Heart left ventricle (tissue), 16 donors: ENCODE measurements at regions not wholly inside any gene's neighbourhood (a gene's known extent, or its start where the extent isn't known, plus 50 kb on each side); places are given as distances from the start of the nearest gene placed in this dataset.

Source experiments
- ATAC-seq, 4 donors: fragments of 200-7000 bp; cut with Tn5 transposase; one replicate each; pipeline ENCODE4 v1.9.1; 2020 to 2022; ENCODE audit warnings: moderate library complexity in 4 of 4, mild to moderate bottlenecking in 3 of 4, moderate number of reproducible peaks in 1 of 4
- DNase-seq, 5 donors: peaks; one replicate each; pipeline ENCODE4 v3.0.0-alpha.2; 2020
- H3K27ac ChIP-seq, 12 donors: fragments of 200-600 bp; sonication (generic) in 4 of 12; one replicate each; pipeline versions ENCODE4 v1.5.0 to v1.8.0; 2016 to 2022; ENCODE audit warnings: mild to moderate bottlenecking in 2 of 12
- H3K27me3 ChIP-seq, 9 donors: fragments of 200-600 bp; sonication (generic) in 2 of 9; one replicate each; pipeline versions ENCODE4 v1.5.1 to v1.8.0; 2016 to 2022; ENCODE audit warnings: mild to moderate bottlenecking in 3 of 9
- H3K36me3 ChIP-seq, 9 donors: fragments of 200-600 bp; sonication (generic) in 2 of 9; one replicate each; pipeline versions ENCODE4 v1.5.0 to v1.8.0; 2018 to 2022; ENCODE audit warnings: mild to moderate bottlenecking in 2 of 9
- H3K4me1 ChIP-seq, 12 donors: fragments of 200-600 bp; sonication (generic) in 4 of 12; one replicate each; pipeline versions ENCODE4 v1.5.0 to v1.8.0; 2016 to 2022; ENCODE audit warnings: mild to moderate bottlenecking in 3 of 12
- H3K4me3 ChIP-seq, 12 donors: fragments of 200-600 bp; sonication (generic) in 4 of 12; one replicate each; pipeline versions ENCODE4 v1.5.0 to v1.8.0; 2017 to 2022; ENCODE audit warnings: mild to moderate bottlenecking in 9 of 12, moderate library complexity in 4 of 12
- H3K9me3 ChIP-seq, 12 donors: fragments of 200-600 bp; sonication (generic) in 4 of 12; one replicate each; pipeline versions ENCODE4 v1.5.0 to v1.8.0; 2016 to 2022; ENCODE audit warnings: mild to moderate bottlenecking in 1 of 12
- CTCF ChIP-seq, 12 donors: fragments of 200-600 bp; sonication (generic) in 4 of 12; IDR thresholded peaks; one replicate each; pipeline versions ENCODE4 v1.5.0 to v1.8.0; 2018 to 2022; ENCODE audit warnings: antibody characterized with exemption in 12 of 12, mild to moderate bottlenecking in 5 of 12
- POLR2A ChIP-seq, 2 donors: fragments of 450-650 bp; IDR thresholded peaks; one replicate each; pipeline ENCODE4 v1.6.1; 2017; ENCODE audit warnings: antibody characterized with exemption in 2 of 2, mild to moderate bottlenecking in 2 of 2, moderate library complexity in 2 of 2
- WGBS, 4 donors: extraction: QIAGEN DNeasy Blood & Tissue Kit in 2 of 4; methylation state at CpG; one replicate each; pipeline versions ENCODE4 v1.1.5 to v1.1.7; 2013 to 2018; 5-methylcytosine and 5-hydroxymethylcytosine counted together
- intact Hi-C, 10 donors: fragments of 100-400 bp; cut with DNase I; formaldehyde crosslinking; loops; one replicate each; pipeline versions ENCODE4 v1.11.1 to v1.14.2; 2022
- donor health status: ischemic (EF 13 %, LVEDD 7.1; RV severe dilation, severe dysfunction).
- donor health status: healthy with polysubstance abuse.
- donor health status: DM: no; HTN: yes; CAD: no.
- donor health status: DM: no; HTN: no; CAD: no.
- donor health status: ischemic (EF 25% LVEDD 6.9; RV normal size, moderate dysfunction).
- donor health status: ischemic (EF 25% LVEDD 5.7; RV mildly dilated, moderate dysfunction).
- donor health status: healthy.
- donor health status: DM: yes; HTN: yes; CAD: no.
- donor health status: ischemic (EF 35%, LVEDD 5.7; RV mildly dilated, moderate dysfunction).
- donor health status: nonischemic (EF 11% LVEDD 7.7; RV severe dilation, severe dysfunction).
- donor health status: DM: yes; HTN: yes; CAD: no.
- donor health status: PGD.
- donor health status: ischemic (EF 29% LVEDD 5.4; RV normal size, mild dysfunction).
- donor health status: nonischemic (EF 23%, LVEDD 6.1; RV moderate dilation, normal function).

- DNase-seq, result no peak
- 85 to 93% (median 89%) methylated on average over 2 of the region's 2 CpGs for WGBS, 4 donors
- no peaks in the 10 kb centered on the region for H3K36me3 ChIP-seq
- H3K9me3 ChIP-seq, result no peaks in the 10 kb centered on the region
- no peak overlapping the region for H3K27ac ChIP-seq
- intact Hi-C loops, result no loop called here
- H3K4me3 ChIP-seq, result no peak overlapping the region
- H3K27me3 ChIP-seq, result no peaks in the 10 kb centered on the region
- TF ChIP-seq CTCF (IDR thresholded peaks at IDR 0.05) (no peak), POLR2A (IDR thresholded peaks at IDR 0.05) (no peak)
- ATAC-seq, result no peak
- H3K4me1 ChIP-seq, result no peaks in the 10 kb centered on the region
Measured at GRCh38 chr15:37203050-37203449, 102.7 kb upstream of the MEIS2 start.

- Histone ChIP-seq H3K36me3 (no peaks in the 10 kb centered on the region), H3K9me3 (no peaks in the 10 kb centered on the region), H3K27ac (no peak overlapping the region), H3K27me3 (no peaks in the 10 kb centered on the region), H3K4me3 (no peak overlapping the region), H3K4me1 (no peaks in the 10 kb centered on the region)
- no peak for TF ChIP-seq POLR2A (IDR thresholded peaks at IDR 0.05)
- TF ChIP-seq CTCF (IDR thresholded peaks at IDR 0.05), result peak in 2 of 12 donors; percentile 11 to 13
- DNase-seq (no peak), ATAC-seq (no peak)
- 79 to 96% (median 89%) methylated on average over 1 of the region's 1 CpG for WGBS, 4 donors
- intact Hi-C loops, result no loop called here
Measured at GRCh38 chr15:37204692-37205091, 104.3 kb upstream of the MEIS2 start.

- Histone ChIP-seq H3K4me3 (no peak overlapping the region), H3K27me3 (no peaks in the 10 kb centered on the region), H3K9me3 (no peaks in the 10 kb centered on the region), H3K4me1 (no peaks in the 10 kb centered on the region), H3K27ac (no peak overlapping the region), H3K36me3 (no peaks in the 10 kb centered on the region)
- DNase-seq (no peak), ATAC-seq (no peak)
- TF ChIP-seq CTCF (IDR thresholded peaks at IDR 0.05), result no peak
- TF ChIP-seq POLR2A (IDR thresholded peaks at IDR 0.05), result no peak
- WGBS, 4 donors, result 84 to 90% (median 86%) methylated on average over 2 of the region's 2 CpGs
- intact Hi-C loops, result no loop called here
Measured at GRCh38 chr15:37206690-37207089, 106.3 kb upstream of the MEIS2 start.

- H3K4me1 ChIP-seq, result no peaks in the 10 kb centered on the region
- no peak for TF ChIP-seq CTCF (IDR thresholded peaks at IDR 0.05)
- no peak for TF ChIP-seq POLR2A (IDR thresholded peaks at IDR 0.05)
- intact Hi-C loops, result no loop called here
- H3K36me3 ChIP-seq, result no peaks in the 10 kb centered on the region
- DNase-seq (no peak), ATAC-seq (no peak)
- no peak overlapping the region for H3K27ac ChIP-seq
- H3K9me3 ChIP-seq, result no peaks in the 10 kb centered on the region
- no peaks in the 10 kb centered on the region for H3K27me3 ChIP-seq
- no peak overlapping the region for H3K4me3 ChIP-seq
- 71 to 81% (median 75%) methylated on average over 3 of the region's 3 CpGs for WGBS, 4 donors
Measured at GRCh38 chr15:37208146-37209040, 108.0 kb upstream of the MEIS2 start.
